Stimulated activated effector memory CD8-positive, alpha-beta T cell treated with anti-CD3 and anti-CD28 coated beads, Interleukin-12 subunit alpha, Interleukin-12 subunit beta, amount 100 ng/mL, for 72 hours (primary cell): ENCODE measurements at regions not wholly inside any gene's neighbourhood (a gene's known extent, or its start where the extent isn't known, plus 50 kb on each side); places are given as distances from the start of the nearest gene placed in this dataset.

Source experiments
- ATAC-seq: fragments of 150-1000 bp; cut with Tn5 transposase; 2 replicates; pipeline ENCODE4 v1.10.0; 2021
- DNase-seq, 2 donors: peaks; one replicate each; pipeline ENCODE4 v3.0.0; 2021 to 2022; ENCODE audit warnings: low spot score in 2 of 2
- H3K27ac Mint-ChIP-seq: one replicate; pipeline ENCODE4 v1.8.0; 2022; ENCODE audit warnings: mild to moderate bottlenecking, mixed read lengths
- H3K36me3 Mint-ChIP-seq: one replicate; pipeline ENCODE4 v1.8.0; 2022; ENCODE audit warnings: mild to moderate bottlenecking, mixed read lengths
- H3K4me1 Mint-ChIP-seq: one replicate; pipeline ENCODE4 v1.8.0; 2022; ENCODE audit warnings: mixed read lengths
- H3K4me3 Mint-ChIP-seq: one replicate; pipeline ENCODE4 v1.8.0; 2022; ENCODE audit warnings: mild to moderate bottlenecking, mixed read lengths
- H3K9me3 Mint-ChIP-seq: one replicate; pipeline ENCODE4 v1.8.0; 2022; ENCODE audit warnings: mixed read lengths

DNA sequence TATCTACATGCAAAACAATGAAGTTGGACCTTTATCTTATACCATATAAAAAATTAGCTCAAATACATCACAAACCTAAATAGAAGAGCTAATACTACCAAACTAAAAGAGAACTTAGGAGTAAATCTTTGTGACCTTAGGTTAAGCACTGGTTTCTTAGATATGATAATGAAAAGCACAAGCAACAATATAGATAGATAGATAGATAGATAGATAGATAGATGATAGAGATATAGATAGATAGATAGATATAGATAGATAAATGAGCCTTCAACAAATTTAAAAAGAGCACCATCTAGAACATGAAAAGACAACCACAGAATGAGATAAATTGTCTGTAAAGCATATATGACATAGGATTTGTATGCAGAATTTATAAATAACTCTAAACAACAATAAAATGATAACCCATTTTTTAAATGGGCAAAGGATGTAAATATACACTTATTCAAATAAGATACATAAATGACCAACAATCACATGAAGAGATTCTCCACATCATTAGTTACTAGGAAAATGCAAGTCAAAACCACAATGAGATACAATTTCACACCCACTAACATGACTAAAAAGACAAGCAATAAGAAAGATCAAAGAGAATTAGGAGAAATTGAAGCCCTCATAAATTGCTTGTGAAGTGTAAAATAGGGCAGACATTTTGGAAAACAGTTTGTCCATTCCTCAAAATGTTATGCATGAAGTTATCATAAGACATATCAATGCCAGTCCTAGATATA is 293.7 kb downstream of the BTG1 start:
- peak; percentile 89 for ATAC-seq
- no peak overlapping the region for H3K27ac Mint-ChIP-seq

DNA sequence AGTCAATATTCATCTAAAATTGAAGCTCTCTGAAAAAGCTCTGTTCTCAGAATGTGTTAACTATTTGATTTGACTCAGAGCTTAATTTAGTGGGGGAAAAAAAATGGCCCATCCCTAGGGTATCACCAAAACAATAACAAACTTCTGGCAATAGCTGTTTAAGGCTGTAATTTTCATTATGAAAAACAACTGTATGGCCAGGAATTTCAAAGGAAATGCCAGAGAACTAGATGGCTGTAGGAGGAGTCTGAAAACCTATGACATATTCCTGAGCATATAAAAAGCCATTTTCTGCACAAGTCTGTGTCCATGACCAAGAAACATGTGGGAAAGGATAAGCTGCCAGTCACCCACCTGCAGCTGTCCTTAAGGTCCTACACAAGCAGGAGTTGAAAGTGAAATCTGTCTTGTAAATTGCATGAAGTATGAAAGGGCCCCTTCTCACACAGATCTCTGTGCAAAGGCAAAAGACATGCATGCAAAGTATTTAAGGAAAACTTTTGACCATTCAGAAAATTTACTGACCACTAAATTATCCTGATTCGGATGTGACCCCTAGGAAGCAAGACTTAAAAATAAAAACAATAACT is 299.1 kb downstream of the BTG1 start:
- ATAC-seq (no peak), DNase-seq (no peak)
- Mint-ChIP-seq H3K36me3 (no peaks in the 10 kb centered on the region), H3K4me3 (no peak overlapping the region), H3K9me3 (no peaks in the 10 kb centered on the region), H3K4me1 (peaks cover 2% of the 10 kb centered on the region), H3K27ac (no peak overlapping the region)

More for the DNA sequence above, 293.7 kb downstream of the BTG1 start:
- Mint-ChIP-seq H3K4me1 (peaks cover 36% of the 10 kb centered on the region), H3K4me3 (no peak overlapping the region), H3K9me3 (no peaks in the 10 kb centered on the region), H3K36me3 (no peaks in the 10 kb centered on the region)
- DNase-seq = no peak

DNA sequence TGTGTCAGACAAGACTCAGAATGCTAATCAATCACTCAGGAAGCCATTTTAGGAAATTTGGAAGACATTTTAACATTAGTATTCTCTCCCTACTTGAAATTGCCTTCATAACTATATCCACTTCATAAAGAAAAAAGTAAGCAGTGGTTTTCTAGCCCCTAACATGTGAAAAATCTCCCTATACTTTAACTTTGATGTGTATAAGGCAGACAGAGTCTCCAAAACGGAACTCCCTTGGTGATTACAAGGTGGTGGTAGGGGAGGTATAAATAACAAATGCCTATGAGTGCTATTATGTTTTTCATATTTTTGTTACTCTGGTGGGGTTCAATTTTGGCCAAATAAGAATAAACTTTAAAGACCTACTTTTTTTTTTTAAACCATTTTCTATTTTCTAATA is 300.3 kb downstream of the BTG1 start:
- DNase-seq (no peak), ATAC-seq (no peak)
- Mint-ChIP-seq H3K9me3 (no peaks in the 10 kb centered on the region), H3K4me1 (no peaks in the 10 kb centered on the region), H3K4me3 (no peak overlapping the region), H3K27ac (no peak overlapping the region), H3K36me3 (no peaks in the 10 kb centered on the region)

DNA sequence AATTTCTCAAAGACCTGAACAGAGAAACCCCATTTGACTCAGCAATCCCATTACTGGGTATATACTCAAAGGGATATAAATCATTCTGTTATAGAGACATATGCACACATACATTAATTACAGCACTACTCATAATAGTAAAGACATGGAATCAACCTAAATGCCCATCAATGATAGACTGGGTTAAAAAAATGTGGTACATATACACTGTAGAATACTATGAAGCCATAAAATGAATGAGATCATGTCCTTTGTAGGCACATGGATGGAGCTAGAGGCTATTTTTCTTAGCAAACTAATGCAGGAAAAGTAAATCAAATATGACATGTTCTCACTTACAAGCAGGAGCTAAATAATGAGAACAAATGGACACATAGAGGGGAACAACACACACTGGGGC is 303.8 kb downstream of the BTG1 start:
- Mint-ChIP-seq H3K4me3 (no peak overlapping the region), H3K36me3 (no peaks in the 10 kb centered on the region), H3K9me3 (no peaks in the 10 kb centered on the region), H3K27ac (no peak overlapping the region), H3K4me1 (no peaks in the 10 kb centered on the region)
- peak; percentile 55 for ATAC-seq
- no peak for DNase-seq

DNA sequence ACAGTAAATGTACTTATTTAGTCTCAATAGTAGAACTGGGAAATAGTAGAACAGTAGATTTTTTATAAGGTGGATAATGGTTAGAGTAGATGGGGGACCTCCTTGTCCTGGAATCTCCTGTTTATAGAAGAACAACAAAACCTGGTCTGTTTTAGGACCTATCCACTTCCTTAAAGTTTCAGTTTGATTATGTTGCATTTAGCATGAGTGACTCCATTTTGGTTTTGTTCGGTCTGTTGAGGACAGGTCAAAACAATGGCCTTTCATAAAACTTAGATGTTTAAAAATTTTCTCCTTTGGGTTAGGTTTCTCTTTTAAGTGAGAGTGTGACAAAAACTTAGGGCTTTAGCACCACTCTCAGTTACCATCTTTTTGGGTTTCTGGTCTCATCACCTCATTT is 308.9 kb downstream of the BTG1 start:
- no peak overlapping the region for H3K4me3 Mint-ChIP-seq
- H3K9me3 Mint-ChIP-seq = peaks cover 2% of the 10 kb centered on the region
- no peak overlapping the region for H3K27ac Mint-ChIP-seq
- DNase-seq (no peak), ATAC-seq (no peak)
- H3K36me3 Mint-ChIP-seq = no peaks in the 10 kb centered on the region
- no peaks in the 10 kb centered on the region for H3K4me1 Mint-ChIP-seq

DNA sequence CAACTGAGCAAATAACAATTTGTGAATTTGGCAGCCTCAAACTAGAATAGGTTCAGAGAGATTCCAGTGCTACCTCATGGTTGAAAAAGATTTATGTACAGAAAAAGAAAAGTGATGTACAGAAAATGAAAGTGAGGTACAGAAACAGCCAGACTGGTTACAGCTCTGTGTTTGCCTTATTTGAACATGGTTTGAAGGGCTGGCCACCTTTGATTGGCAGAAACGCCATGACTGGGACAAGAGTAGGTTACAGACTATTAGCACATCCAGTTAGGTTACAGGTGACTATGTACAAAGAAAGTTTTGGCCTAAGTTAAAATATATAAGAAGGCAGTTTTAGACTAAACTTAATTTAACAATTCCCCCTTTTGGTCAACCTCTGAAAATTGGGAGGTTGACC is 309.4 kb downstream of the BTG1 start:
- no peak overlapping the region for H3K27ac Mint-ChIP-seq

DNA sequence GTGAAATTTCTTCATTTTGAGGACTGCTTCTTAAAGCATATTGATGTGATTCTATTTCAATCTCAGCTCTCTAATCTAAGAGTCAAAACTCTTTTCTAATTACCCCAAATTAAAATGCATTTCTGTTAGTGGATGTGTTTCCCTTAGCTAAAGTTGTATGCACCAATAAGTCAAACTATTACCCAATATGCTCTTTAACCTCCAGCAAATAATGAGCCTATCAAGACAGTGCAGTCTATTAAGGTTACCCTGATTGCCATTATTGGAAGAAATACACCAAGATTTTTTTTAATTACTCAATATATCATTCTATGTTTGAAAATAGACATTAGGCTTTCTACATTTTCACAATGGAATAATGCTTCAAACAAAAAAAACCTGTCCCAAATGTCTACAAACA is 310.0 kb downstream of the BTG1 start:
- no peak for DNase-seq
- peaks cover 2% of the 10 kb centered on the region for H3K9me3 Mint-ChIP-seq
- no peak overlapping the region for H3K4me3 Mint-ChIP-seq
- H3K36me3 Mint-ChIP-seq = no peaks in the 10 kb centered on the region
- H3K27ac Mint-ChIP-seq = no peak overlapping the region
- no peak for ATAC-seq
- no peaks in the 10 kb centered on the region for H3K4me1 Mint-ChIP-seq

More for the DNA sequence above, 309.4 kb downstream of the BTG1 start:
- Mint-ChIP-seq H3K4me3 (no peak overlapping the region), H3K4me1 (no peaks in the 10 kb centered on the region), H3K36me3 (no peaks in the 10 kb centered on the region), H3K9me3 (peaks cover 2% of the 10 kb centered on the region)
- no peak for ATAC-seq
- DNase-seq = no peak

DNA sequence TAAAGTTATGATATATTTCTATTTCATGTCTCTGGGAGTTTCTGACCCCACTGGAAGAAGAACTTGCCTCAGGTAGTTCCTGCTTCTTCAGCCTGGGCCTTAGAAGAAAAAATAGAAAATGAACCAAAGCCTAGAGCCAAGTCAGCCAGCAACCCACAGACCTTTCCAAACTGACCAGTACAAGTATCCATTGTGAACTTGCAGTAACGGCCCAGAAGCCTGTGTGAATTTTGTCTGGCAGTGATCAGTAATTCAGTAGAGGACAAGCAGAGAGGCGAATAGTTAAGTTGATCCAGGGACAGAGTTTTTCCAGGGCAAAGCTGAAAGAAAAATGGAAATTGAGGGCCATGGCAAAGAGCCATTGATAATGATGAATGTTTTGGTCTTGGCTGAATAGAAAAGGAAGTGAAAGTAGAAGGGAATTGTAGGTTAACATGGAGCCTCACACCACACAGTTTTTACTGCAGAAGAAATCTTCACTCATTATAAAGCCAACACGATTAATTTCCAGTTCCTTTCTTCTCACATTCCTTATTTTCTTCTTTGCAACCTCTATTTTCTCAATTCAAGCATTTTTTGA is 311.8 kb downstream of the BTG1 start:
- no peak for ATAC-seq

DNA sequence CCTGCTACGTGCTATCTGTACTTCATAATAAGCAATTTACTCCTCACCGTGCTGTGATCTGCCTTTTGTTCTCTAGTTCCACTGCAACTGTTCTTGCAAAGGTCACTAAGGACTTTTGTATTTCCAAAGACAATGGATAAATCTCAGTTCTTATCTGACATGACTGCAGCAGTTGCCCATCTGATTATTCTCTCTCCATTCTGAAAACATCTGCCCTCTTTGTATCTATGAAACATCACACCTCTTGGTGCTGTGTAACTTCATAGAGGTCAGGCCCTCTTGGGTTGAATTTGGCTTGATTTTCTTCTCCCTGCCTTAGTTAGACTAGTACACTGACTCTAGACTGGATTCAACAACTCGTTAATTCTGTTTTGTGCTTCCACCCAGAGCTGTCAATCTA is 319.6 kb downstream of the BTG1 start:
- Mint-ChIP-seq H3K27ac (no peak overlapping the region), H3K4me1 (no peaks in the 10 kb centered on the region), H3K36me3 (no peaks in the 10 kb centered on the region), H3K9me3 (no peaks in the 10 kb centered on the region), H3K4me3 (no peak overlapping the region)
- no peak for ATAC-seq
- DNase-seq = no peak

More for the DNA sequence above, 311.8 kb downstream of the BTG1 start:
- Mint-ChIP-seq H3K4me1 (no peaks in the 10 kb centered on the region), H3K4me3 (no peak overlapping the region), H3K36me3 (no peaks in the 10 kb centered on the region), H3K9me3 (peaks cover 2% of the 10 kb centered on the region), H3K27ac (no peak overlapping the region)
- DNase-seq = no peak

DNA sequence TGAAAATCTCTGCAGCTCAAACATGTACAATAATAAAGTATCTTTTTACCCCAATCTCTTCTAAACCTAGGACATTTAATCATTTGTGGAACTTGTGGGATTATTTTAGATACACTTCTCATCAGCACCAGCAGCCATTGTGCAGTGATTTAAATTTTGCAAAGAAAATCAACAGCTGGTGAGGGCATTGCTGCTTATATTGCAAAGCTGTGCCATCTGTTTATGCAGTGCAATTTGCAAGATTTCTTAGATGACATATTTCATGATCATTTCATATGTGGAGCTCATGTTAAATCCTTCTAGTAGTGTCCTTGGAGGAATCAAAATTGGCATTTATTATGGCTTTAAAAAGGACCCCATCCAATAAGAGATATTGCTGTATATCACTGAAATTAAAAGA is 320.7 kb downstream of the BTG1 start:
- Mint-ChIP-seq H3K4me1 (no peaks in the 10 kb centered on the region), H3K9me3 (peaks cover 3% of the 10 kb centered on the region), H3K27ac (no peak overlapping the region), H3K36me3 (no peaks in the 10 kb centered on the region), H3K4me3 (no peak overlapping the region)
- no peak for DNase-seq
- no peak for ATAC-seq

DNA sequence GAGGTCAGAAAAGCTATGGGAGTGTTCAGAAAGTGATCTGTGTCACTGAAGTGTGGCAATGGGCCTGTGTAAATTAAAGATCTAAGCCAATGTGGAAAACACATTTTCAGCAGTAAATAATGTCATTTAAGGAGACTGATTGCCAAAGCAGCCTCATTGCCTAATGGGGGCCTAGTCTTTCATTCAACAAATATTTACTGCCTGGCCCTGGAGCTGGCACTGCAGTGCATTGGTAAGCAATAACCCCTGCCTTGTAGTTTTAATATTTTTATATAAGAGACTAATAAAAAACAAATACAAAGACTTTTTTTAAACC is 326.6 kb downstream of the BTG1 start:
- Mint-ChIP-seq H3K36me3 (no peaks in the 10 kb centered on the region), H3K4me1 (no peaks in the 10 kb centered on the region), H3K27ac (no peak overlapping the region), H3K9me3 (peaks cover 3% of the 10 kb centered on the region), H3K4me3 (no peak overlapping the region)
- DNase-seq (no peak), ATAC-seq (no peak)

DNA sequence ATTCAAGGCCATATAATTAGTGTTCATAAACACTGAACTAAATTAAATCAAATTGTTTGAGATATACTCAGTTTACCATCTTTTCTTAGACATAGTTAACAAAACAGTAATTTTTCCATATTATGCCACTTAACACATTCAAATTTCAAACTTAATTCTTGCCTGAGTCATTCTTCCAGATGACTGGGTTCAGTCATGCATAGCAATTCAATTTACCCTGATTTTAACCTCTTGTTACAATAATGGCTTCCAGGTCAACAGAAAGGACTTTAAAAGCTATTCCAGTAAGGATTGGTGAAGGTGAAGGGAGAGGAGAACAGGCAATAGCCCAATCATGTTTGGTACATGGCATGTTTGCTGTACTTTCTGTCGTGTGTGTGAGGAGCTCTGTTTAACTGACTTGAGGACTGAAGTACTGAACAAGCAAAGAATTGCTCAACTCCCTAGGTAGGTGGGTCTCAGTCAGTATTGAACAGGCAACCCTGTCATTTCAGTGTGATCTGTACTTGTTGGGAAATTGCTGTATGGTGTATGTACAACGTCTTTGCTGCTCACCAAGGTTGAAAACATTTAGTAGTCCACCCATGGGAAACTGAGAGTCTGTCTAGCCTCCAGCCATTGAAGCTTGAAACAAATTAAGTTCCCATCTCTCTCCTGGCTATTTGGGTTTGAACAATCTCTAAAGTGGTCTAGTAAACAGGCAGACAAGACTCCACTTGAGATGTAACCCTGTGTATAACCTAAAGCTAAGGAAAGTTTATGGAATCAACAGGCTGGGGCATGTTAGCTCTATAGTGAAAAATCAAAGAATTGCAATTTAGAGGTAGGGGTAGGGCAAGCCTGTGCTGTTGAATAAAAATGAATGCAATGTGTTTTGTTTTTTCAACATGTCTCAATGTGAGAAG is 327.2 kb downstream of the BTG1 start:
- Mint-ChIP-seq H3K9me3 (peaks cover 3% of the 10 kb centered on the region), H3K4me1 (peaks cover 4% of the 10 kb centered on the region), H3K4me3 (no peak overlapping the region), H3K36me3 (no peaks in the 10 kb centered on the region), H3K27ac (no peak overlapping the region)
- ATAC-seq (no peak), DNase-seq (no peak)

DNA sequence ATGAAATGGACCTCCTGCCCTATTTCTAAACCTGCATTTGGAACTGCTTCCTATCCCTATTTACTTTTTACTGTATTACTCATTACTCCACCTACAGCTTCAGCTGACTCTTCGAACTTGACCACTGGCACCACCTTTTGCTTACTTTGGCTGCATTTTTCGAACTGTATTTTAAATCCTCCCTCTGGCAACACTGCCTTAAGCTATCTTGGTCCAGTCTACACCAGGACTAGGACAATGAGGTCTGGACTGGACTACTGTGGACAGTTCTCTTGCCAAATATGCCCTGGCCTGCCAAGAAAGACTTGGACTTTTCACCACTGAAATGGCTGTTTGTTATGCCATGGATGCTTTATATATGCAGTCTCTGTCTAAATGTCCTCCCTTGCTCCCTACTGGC is 328.1 kb downstream of the BTG1 start:
- no peak for DNase-seq
- no peaks in the 10 kb centered on the region for H3K36me3 Mint-ChIP-seq
- no peak overlapping the region for H3K4me3 Mint-ChIP-seq
- peaks cover 6% of the 10 kb centered on the region for H3K4me1 Mint-ChIP-seq
- peaks cover 3% of the 10 kb centered on the region for H3K9me3 Mint-ChIP-seq
- H3K27ac Mint-ChIP-seq = no peak overlapping the region
- ATAC-seq = no peak

DNA sequence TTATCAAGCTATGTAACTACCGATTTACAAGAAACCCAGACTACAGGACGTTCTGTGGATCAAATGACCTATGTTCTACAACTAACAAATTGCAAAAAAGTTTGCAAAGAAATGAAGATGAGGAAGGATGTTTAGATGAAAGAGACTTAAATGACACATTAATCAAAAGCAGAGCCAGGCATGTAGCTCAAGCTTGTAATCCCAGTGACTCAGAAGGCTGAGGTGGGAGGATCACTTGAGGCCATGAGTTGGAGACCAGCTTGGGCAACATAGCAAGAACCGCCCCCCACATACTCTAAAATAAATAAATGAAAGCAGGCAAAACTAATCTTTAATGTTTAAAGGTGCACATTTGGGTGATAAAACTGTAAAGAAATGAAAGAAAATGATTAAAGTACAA is 331.9 kb downstream of the BTG1 start:
- DNase-seq (no peak), ATAC-seq (no peak)
- no peaks in the 10 kb centered on the region for H3K36me3 Mint-ChIP-seq
- no peaks in the 10 kb centered on the region for H3K9me3 Mint-ChIP-seq
- no peak overlapping the region for H3K27ac Mint-ChIP-seq
- no peak overlapping the region for H3K4me3 Mint-ChIP-seq
- H3K4me1 Mint-ChIP-seq = peaks cover 12% of the 10 kb centered on the region

DNA sequence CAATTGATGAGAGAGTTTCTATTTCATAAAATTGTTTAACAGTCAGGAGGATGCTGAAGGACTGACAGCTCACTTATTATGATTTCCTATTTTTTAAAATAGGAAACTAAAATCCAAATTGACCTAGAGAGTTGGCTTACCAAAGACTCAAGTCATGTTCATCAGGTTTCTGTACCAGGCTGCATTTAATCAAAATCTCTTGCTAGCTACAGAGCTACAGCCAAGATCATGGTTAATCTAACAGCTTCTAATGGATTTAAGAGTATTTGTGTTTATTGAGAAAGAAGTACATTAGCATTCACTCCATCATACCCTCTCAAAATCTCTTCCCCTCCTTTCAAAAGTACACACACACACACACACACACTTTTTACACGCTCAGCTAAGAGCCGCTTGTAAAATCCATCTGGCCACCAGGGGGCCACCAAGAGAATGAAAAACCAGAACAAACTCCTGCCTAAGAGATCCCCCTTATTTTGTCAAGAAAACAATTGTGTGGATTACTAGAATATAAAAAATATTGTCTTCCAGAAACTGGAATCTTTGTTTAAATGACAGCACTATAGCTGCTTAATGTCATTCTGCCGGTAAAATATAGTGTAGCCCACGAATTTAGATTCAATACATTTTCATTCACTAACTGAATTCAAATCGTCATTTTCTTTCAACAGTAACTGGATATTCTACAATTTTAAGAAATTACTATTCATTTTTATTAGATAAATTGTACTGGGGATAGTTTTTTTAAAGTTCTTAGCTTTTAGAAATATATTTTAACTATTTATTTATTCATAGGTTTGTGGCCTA is 334.0 kb downstream of the BTG1 start:
- no peaks in the 10 kb centered on the region for H3K36me3 Mint-ChIP-seq
- H3K9me3 Mint-ChIP-seq = peaks cover 7% of the 10 kb centered on the region
- no peak overlapping the region for H3K4me3 Mint-ChIP-seq
- DNase-seq (peak; percentile 63 to 75), ATAC-seq (peak; percentile 73)
- peaks cover 12% of the 10 kb centered on the region for H3K4me1 Mint-ChIP-seq
- H3K27ac Mint-ChIP-seq = peak overlapping the region; percentile 22
